GM18511 (cell line): ENCODE measurements at regions not wholly inside any gene's neighbourhood (a gene's known extent, or its start where the extent isn't known, plus 50 kb on each side); places are given as distances from the start of the nearest gene placed in this dataset.
"Not testable (repeated sequence)": the region's sequence is repeated elsewhere in the genome, so short reads cannot be mapped to it uniquely, and the experiment has no call there.

Experiments used
- ATAC-seq: cut with Tn5 transposase; IDR thresholded peaks from one replicate; pipeline ENCODE4 v1.9.1; 2021; ENCODE audit warnings: mild to moderate bottlenecking, moderate library complexity; ENCODE audit not compliant: unreplicated experiment

DNA sequence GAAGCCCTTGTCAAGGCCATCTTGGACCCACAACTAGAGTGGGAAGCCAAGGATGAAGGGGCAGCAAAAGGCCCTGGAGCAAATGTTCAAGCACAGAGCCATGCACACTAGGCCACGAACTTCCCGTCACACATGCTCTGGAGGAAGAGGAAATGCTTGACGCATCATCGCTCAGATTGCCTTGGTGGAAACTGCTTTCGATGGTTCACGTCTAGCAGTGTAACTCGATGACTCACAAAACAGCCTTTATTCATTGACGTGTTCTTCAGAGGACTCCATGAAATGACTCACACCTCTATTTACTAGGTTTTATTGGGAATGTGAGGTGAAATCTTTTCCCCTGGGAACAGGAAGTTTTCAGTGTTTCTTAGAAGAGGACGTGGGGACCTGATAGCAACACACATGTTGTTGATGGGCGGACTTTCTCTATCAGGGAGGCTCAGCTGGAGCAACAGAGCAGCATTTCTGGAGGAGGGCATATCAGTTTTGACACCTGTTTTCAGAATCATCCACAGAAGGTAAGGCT is 79.8 kb upstream of the FLT1 start:
- ATAC-seq: peak; percentile 51

DNA sequence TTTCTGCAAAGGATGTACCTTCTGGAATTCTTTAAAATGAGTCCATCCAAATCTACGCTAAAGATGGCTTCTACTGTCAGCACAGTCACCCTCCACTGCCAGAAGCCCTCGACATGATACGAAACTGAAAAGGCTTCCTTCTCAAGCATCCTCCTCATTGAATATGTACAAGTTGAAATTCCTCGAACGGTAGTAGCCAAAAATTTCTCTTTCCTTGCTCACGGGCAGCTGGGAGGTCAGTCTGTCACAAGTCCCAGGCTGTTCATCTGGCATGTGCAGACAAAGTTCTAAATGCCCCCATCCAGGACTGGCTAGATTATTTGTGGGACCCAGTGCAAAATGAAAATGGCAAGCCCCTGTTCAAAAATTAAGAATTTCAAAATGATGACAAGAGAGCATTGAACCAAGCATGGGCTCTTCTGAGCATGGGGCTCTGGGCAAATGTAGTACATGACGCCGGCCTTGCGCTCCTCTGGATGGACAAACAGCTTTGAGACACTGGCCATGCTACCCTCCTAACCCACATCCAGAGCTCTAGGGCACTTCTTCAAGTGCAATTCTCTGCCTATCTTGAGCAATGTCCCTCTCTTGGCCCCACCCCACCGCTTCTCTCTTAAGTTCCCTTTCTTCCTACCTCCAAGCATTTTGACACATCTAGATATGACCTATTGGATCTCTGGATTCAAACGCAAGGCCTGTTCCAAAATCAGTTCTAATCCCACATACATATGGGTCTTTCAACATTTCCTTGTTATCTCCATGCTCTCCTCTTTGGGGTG is 78.9 kb upstream of the FLT1 start:
- ATAC-seq: no peak

DNA sequence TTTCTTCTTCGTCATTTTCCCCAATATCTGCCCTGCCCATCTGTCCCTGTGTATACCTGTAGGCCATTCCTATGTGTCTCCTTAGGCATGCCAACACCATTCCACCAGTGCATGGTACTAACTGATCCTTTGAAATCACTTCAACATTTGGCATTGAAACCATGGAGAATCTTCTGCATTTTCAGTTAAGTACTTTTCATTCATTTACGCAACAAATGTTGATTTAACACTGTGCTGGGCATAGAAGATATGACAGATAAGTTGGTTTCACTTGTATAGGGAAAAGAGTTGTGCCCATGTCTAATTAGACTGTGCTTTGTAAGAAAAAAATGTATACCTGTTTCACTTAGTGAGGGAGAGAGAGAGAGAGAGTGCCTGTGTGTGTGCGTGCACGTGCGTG is 77.9 kb upstream of the FLT1 start:
- no peak for ATAC-seq

DNA sequence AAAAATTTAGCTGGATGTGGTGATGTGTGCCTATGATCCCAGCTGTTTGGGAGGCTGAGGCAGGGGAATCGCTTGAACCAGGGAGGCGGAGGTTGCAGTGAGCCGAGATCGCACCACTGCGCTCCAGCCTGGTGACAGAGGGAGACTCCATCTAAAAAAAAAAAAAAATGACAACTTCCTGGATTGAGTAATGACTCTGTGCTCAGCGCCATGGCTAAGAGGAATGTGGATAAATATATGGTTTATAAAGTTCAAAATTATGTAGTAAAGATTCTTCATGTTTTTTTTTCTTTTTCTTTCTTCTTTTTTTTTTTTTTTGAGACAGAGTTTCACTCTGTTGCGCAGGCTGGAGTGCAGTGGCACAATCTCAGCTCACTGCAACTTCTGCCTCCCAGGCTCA is 75.4 kb upstream of the FLT1 start:
- not testable (repeated sequence) for ATAC-seq

DNA sequence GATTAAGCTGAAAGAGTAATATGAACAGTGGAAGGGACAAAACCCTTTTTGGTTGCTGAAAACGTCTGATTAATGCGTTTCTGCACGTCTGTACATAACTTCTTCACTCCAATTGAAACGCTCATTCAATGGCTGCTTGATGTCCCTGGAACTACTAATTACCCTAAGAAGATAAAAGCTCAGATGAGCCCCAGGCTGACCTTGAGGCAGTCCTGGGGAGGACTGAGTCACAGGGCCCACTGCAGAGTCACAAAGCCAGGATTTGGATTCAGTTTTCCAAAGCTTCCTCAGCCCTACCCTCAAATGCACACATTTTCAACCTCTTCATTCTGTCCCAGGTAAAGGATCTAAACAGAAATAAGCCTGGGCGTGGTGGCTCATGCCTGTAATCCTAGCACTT is 75.0 kb upstream of the FLT1 start:
- no peak for ATAC-seq

DNA sequence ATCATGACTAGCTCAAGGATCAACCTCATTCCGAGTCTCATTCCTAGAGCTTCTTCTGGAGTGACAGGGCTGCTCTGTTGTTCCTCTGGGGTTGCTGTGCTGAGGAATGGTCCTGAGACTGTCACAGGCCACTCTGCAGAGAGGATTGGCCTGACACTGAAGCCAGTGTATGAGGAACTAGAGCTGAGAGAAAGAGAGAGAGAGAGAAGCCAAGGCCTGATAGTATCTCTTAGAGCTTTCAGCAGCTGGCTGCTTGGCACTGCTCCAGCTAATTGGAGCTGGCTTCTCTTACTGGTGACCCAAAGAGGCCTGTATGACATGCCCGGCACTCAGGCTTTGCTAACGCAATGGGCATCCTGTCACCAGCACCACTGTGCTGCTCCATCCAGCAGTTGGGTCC is 73.4 kb upstream of the FLT1 start:
- ATAC-seq: peak; percentile 89

DNA sequence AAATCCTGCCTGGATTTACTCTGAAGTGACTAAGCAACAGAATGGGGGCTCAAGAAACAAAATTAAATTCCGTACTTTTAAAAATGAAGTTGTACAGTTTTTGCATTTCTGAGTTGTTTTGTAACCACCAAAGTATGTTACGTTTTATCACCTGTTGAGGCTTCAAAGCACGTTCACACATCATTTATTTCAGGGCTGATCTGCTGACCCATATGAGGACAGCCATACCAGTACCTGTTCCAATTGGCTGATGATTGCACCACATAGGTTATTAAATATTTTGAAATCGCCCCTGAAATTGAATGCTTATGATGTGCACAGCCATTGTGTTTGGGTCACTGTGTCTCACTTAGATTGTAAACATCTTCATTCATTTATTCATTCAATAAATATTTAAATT is 72.0 kb upstream of the FLT1 start:
- no peak for ATAC-seq

DNA sequence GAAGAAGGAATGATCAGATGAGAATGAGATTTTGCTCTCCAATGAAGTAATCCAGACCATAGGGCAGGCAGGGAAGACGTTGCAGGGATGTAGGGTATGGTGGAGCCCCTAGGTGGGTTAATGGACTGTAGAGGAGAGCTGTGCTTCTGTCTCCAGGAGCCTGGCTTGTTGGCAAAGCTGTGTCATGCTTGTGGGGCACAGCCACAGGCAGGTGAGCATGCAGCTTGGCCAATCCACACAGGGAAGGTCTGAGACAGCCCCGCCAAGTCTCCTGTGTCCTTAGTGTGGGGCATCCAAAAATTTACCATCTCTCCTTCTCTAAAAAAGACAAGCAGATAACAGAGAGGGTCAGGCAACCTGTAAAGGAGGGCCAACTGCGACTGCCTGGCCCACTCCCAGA is 71.4 kb upstream of the FLT1 start:
- ATAC-seq: no peak

DNA sequence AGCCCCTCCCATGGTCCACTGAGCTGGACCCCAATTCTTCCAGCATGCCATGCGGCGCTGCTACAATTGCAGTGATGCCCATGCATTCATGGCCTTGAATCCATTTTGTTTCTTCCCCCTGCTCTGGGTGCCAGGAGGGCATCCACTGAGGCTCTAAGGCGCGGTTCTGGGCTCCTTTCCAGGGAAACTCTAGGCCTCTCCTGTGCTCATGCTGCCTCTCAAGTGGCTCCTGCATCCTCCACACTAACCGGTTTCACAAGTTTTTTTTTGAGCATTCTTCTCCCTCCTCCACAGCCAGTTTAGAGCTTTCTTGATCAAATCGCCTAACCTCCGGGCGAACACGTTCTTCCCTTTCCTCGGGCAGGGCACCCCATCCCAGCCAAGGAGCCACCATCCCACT is 69.1 kb upstream of the FLT1 start:
- ATAC-seq: no peak

DNA sequence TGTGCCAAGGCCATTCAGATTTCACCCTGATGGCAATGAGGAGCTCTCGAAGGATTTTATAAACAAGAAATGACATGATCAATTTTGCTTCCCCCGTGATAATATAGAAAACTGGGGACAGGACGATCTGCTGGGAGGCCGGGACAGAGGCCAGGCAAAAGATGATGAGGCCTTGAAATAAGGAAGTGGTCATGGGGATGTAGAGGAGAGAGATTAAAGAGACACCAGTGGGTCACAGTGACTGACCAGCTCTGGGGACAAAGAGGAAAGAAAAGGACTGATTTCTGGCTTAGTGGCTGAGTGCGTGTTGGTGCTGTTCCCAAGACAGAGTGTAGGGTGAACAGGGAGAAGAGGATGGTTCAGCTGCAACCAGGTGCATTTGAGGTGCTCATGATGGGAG is 68.7 kb upstream of the FLT1 start:
- no peak for ATAC-seq

DNA sequence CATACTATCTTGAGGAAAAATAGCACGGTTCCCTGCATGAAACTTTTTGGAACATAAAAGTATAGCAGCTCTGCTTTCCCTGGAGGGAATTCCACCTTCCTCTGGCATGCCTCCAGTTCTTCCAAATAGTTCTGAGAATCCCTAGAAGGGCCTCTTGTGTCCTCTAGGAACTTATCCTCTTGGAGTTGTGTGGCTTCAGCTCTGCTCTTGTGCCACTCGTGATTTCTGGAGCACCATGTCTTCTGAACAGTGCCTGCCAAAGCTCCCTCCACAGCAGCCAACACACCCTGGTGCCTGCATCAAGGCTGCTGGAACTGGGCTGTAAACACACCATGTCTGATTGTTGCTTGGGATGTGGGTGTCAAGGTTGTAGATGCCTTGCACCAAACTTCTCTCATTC is 65.7 kb upstream of the FLT1 start:
- ATAC-seq: no peak

DNA sequence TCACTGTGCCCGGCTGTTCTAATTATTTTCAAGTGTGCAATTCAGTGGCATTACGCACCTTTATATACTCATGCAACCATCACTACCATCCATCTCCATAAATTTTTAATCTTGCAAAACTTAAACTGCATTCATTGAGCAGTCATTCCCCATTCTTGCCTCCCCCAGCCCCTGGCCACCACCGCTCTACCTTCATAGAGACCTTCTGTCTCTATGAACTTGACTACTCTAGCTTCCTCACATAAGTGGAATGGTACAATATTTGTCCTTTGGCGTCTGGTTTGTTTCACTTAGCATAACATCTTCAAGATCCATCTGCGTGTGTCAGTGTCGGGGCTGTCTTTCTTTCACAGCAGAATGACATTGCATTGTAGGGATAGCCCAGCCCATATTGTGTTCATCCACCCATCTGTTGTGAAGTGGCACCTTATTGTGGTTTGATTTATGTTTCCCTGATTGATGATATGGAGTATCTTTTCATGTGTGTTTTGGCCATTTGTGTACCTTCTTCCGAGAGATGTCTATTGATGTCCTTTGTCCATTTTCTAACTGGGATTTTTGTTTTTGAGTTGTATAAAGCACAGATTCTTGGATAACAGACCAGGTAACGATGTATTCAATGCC is 64.8 kb upstream of the FLT1 start:
- no peak for ATAC-seq

DNA sequence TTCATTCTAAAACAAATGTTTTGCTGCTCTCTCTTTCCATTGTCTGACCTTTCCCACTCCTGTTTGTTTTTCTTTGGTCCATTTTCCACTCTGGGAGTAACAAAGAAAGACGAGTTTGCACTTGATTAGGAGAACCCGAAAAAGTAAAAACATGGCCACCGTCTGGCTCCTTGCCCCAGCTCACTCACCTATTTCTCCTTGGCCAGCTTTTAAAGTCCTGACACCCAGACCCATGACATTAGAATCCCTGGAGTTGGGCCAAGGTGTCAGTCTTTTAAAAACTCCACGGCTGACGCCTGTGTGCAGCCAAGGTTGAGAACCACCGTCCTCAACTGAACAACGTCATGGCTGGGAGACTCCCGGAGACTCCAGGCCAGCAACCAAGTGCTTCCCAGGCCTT is 63.6 kb upstream of the FLT1 start:
- ATAC-seq: no peak

DNA sequence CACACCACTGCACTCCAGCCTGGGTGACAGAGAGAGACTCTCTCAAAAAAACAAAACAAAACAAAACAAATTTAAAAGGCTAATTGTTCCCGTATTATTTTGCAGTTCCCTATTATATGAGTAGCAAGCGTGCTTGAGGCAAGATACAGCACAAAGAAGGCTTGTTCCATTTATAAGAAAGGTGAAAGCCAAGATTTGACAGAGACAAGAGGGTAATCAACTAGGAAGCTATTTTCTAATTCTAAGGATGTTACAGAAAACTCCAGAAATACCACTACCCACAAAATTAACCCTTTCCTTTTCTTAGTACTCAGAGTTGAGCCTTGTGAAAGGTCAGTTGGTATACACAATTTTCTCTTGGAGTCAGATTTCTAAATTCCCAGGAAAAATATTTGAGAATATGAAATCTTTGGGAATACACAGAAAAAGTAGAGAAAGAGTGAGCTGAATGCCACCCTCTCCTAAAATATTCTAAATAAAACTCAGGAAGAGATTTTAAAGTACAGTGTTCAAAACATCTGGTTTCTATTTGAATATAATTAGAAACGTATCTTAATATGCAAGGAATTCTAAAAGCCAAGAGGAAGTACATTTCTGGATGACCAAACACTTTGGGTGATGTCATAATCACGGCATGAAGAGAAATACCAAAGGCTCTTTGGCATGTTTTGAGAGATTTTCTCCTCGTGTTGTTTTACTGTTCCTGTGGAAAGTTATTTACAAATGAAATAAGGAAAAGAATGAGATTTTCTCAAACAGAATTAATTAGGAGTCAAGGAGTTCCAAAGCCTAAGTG is 63.0 kb upstream of the FLT1 start:
- ATAC-seq: no peak

DNA sequence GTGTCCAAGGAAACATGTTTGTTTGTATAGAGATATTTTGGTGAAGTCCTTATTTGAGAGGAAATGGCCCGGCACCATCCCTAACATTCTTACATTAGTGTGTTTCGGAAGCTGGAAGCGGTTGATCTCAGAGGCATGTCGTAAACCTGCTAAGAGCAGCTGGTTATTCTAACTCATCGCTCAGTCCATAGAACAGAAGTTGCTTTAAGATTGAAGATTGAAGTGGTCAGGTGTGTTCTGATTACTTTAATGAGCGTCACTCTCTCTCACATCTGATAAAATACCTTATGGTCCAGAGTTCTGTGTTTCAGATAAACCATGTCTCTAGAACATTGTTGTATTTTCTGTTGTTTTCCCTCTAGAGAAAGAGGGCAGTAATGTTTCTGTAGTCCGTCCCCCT is 60.2 kb upstream of the FLT1 start:
- ATAC-seq: no peak

DNA sequence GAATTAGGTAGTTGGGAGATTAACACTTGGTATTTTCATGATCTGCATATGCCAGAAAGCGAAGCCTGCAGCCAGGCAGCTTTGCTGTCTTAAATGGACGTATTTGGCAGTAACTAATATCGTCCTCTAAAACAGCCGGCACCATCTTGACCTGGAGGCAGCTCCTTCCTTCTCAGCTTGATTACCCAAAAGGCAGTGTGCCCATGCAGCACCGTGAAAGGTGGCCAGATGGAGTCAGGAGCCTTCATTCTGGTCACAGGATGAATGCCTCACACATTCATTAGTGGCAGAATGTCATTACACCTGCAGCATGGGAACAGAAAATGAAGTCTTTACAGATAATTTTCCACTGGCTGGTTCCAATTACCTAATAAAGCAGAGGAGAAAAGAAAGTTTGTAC is 59.0 kb upstream of the FLT1 start:
- ATAC-seq: no peak

DNA sequence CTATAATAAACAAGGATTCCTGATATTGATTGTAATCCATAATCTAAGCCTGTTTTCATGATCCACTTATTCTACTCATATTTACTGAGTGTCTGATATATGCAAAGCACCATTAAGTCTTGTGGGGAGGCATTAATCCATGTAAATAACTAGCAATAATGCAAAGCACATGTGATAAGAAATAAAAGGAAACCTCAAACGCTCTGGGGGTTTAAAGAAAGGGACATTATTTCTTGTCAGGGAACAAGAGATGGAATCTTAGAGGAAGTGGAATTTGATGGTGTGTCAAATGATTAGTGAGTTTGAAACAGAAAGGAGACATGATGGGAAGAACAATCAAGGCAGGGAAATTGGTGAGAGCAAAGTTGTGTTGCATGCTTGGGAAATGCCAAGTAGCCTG is 57.4 kb upstream of the FLT1 start:
- no peak for ATAC-seq

DNA sequence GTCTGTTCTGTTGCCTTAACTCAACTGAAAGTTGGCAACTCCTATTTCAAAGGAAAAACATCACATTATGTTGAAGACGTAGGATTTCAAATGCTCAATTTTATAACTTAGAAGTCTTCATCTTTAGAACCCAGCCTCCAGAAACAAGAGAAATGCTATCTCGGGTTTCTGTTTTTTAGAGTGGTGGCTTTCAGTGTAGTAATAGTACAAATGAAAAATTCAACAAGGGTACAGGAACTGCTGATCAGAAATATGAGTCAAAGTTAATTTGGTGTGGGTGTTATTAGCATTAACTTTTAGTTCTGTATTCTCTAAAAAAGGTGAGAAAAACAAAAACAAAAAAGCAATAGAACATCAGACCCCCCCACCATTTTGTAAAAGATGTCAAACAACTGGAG is 56.6 kb upstream of the FLT1 start:
- no peak for ATAC-seq

DNA sequence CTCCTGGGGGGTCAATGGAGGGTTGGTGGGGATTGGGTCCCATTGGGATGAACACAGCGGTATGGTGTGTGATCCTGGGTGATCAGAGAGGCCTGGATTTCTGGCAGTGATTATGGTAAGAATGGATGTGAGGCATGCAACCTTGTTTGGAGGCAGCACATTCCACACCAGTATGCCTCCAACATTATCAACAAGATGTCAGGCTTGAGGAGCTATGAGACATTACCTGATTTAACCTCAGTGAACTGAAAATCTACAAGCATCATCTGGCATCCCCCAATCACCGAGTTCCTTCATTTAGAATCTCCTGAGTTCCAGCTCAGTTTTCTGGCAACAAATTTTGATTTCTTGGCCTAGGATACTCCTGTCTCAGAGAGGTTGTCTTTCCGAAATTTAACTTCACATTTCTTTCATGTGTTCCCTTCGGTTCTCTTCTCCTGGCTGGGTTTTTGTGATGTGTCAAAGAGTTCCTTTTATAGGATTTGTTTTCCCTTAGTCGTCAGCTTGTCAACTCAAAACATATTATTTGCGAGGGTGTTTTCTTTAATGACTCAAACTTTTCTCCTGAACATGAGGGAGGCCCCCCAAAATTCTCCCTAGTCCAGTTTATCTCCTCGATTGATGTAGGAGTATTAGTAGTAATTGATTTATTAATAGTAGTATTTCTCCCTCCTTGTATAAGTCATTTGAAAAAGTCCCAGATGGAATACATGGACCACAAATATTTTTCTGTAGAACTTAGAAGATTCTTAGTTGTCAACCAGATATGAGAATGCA is 56.0 kb upstream of the FLT1 start:
- no peak for ATAC-seq

DNA sequence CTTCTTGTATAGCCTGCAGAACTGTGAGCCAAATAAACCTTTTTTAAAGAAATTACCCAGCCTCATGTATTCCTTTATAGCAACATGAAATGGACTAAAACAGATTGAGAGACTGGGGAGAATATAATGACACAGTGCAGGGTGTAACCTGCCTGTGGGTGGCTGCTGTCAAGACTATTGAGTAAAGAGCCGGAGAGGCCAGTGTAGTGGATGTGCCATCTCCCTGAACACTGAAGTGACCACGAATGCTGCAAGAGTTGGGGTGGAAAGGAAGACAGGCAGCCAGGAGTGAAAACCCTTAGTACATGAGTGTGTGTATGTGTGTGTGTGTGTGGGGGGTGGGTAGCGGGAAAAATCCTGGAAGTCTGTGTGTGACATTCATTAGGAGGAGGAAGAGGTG is 55.2 kb upstream of the FLT1 start:
- ATAC-seq: no peak

DNA sequence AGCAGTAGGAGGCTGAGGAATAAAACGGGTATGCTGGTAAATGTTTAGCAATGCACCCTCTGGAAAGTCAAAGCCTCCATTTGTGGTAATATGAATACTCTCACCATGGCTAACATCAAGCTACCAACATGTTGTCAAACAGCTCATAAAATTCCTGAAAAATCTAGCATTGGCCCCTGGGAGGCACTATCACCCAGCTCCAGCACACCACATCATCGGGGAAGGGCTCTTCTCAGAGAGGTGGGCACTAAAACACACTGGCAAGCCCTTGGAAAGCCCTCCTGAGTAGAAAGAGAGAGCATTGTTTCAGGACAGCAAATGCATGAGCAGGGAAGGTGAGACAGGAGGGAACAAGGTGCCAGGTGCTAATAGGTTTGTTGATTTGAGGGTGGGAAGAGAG is 53.9 kb upstream of the FLT1 start:
- ATAC-seq: no peak
